Keratinocyte (primary cell): ENCODE measurements at regions not wholly inside any gene's neighbourhood (a gene's known extent, or its start where the extent isn't known, plus 50 kb on each side); places are given as distances from the start of the nearest gene placed in this dataset.

Experiments used
- DNase-seq: peaks from one replicate; pipeline ENCODE4 v3.0.0-alpha.2; 2011; ENCODE audit warnings: low read depth, missing footprints, low spot score
- FAIRE-seq: peaks from 2 replicates; lab custom pipeline; 2011; peaks lifted over from hg19 to GRCh38; lab: Jason Lieb, UNC
- H2AFZ ChIP-seq: 2 replicates; pipeline ENCODE4 v1.6.0; 2012; ENCODE audit warnings: low read length, control low read depth, inconsistent platforms; ENCODE audit not compliant: control insufficient read depth
- H3K27ac ChIP-seq: 2 replicates; pipeline ENCODE4 v1.5.1; 2011; ENCODE audit warnings: low read length; ENCODE audit not compliant: control insufficient read depth, insufficient read depth
- H3K27me3 ChIP-seq: 3 replicates; pipeline ENCODE4 v1.6.0; 2011; ENCODE audit warnings: low read length; ENCODE audit not compliant: control insufficient read depth, insufficient read depth; ENCODE audit errors: extremely low read depth
- H3K36me3 ChIP-seq, 2 experiments: 2 replicates in 1 of 2; 3 replicates in 1 of 2; pipeline ENCODE4 v1.5.1; 2011; ENCODE audit warnings: low read length in 2 of 2, mild to moderate bottlenecking in 1 of 2; ENCODE audit not compliant: control insufficient read depth in 2 of 2, insufficient read depth in 2 of 2; ENCODE audit errors: extremely low read depth in 1 of 2
- H3K4me1 ChIP-seq: 3 replicates; pipeline ENCODE4 v1.5.1; 2011; ENCODE audit warnings: low read length; ENCODE audit not compliant: control insufficient read depth, insufficient read depth; ENCODE audit errors: extremely low read depth
- H3K4me2 ChIP-seq: 3 replicates; pipeline ENCODE4 v1.6.0; 2011; ENCODE audit warnings: low read depth, low read length; ENCODE audit not compliant: control insufficient read depth, insufficient read depth; ENCODE audit errors: extremely low read depth
- H3K4me3 ChIP-seq, 3 experiments: fragments of 200-600 bp in 1 of 3; sonication (generic) in 1 of 3; 2 replicates in 2 of 3; 3 replicates in 1 of 3; pipeline ENCODE4 v1.5.1; 2011 to 2016; ENCODE audit warnings: low read length in 3 of 3, mild to moderate bottlenecking in 3 of 3, control low read depth in 2 of 3, inconsistent platforms in 1 of 3, low read depth in 1 of 3, mixed read lengths in 1 of 3, mixed run types in 1 of 3, moderate library complexity in 1 of 3; ENCODE audit not compliant: control insufficient read depth in 2 of 3, insufficient read depth in 2 of 3; ENCODE audit errors: extremely low read depth in 1 of 3
- H3K79me2 ChIP-seq: 2 replicates; pipeline ENCODE4 v1.6.0; 2012; ENCODE audit warnings: low read length; ENCODE audit not compliant: control insufficient read depth, insufficient read depth
- H3K9ac ChIP-seq: 3 replicates; pipeline ENCODE4 v1.6.0; 2011; ENCODE audit warnings: low read length; ENCODE audit not compliant: control insufficient read depth, insufficient read depth; ENCODE audit errors: extremely low read depth
- H3K9me1 ChIP-seq: 3 replicates; pipeline ENCODE4 v1.6.0; 2011; ENCODE audit warnings: low read length; ENCODE audit not compliant: control insufficient read depth, insufficient read depth; ENCODE audit errors: extremely low read depth
- H3K9me3 ChIP-seq: 2 replicates; pipeline ENCODE4 v1.5.1; 2012; ENCODE audit warnings: low read depth, low read length; ENCODE audit not compliant: control insufficient read depth
- H4K20me1 ChIP-seq: 3 replicates; pipeline ENCODE4 v1.6.0; 2011; ENCODE audit warnings: low read length; ENCODE audit not compliant: control insufficient read depth, insufficient read depth; ENCODE audit errors: extremely low read depth
- CTCF ChIP-seq, 3 experiments: IDR thresholded peaks in 1 of 3; conservative IDR thresholded peaks in 1 of 3; optimal IDR thresholded peaks in 1 of 3; 2 replicates in 2 of 3; 3 replicates in 1 of 3; pipeline versions ENCODE3 to v1.5.1; 2011; ENCODE audit warnings: low read length in 3 of 3, mild to moderate bottlenecking in 3 of 3, moderate library complexity in 2 of 3, control low read depth in 1 of 3, inconsistent platforms in 1 of 3; ENCODE audit not compliant: insufficient read depth in 2 of 3; ENCODE audit errors: extremely low read depth in 1 of 3
- EZH2 ChIP-seq: IDR thresholded peaks from one replicate; pipeline ENCODE4 v1.6.1; 2012; ENCODE audit warnings: inconsistent platforms, mild to moderate bottlenecking, low read length, moderate library complexity
- dilution Hi-C: fragments of 300-500 bp; cut with MboI; formaldehyde crosslinking; loops from one replicate; pipeline ENCODE4 v1.7.0; 2020; ENCODE audit warnings: low sequenced_read_pairs; ENCODE audit not compliant: extremely low pct_ligation_motif_present

- FAIRE-seq (no peak), DNase-seq (no peak)
- no peak overlapping the region for H3K9ac ChIP-seq
- no peak overlapping the region for H2AFZ ChIP-seq
- peaks cover 16% of the 10 kb centered on the region for H3K4me1 ChIP-seq
- H3K4me2 ChIP-seq, result no peak overlapping the region
- no peak overlapping the region for H3K27ac ChIP-seq
- no peaks in the 10 kb centered on the region for H3K9me3 ChIP-seq
- no peaks in the 10 kb centered on the region for H3K9me1 ChIP-seq
- no peak overlapping the region for H3K4me3 ChIP-seq
- dilution Hi-C loops, result no loop called here
- TF ChIP-seq EZH2 (no peak), CTCF (optimal IDR thresholded peaks at IDR 0.05 in 1 of 3, IDR thresholded peaks at IDR 0.05 in 1 of 3, conservative IDR thresholded peaks at IDR 0.05 in 1 of 3; ENCODE audit: extremely low read depth in 1 of 3, insufficient read depth in 2 of 3, low read length in 3 of 3) (no peak)
- no peaks in the 10 kb centered on the region for H3K79me2 ChIP-seq
- no peaks in the 10 kb centered on the region for H4K20me1 ChIP-seq
- H3K36me3 ChIP-seq, result no peaks in the 10 kb centered on the region
- H3K27me3 ChIP-seq, result no peaks in the 10 kb centered on the region
Observed at GRCh38 chr22:47738472-47739013, 976.1 kb downstream of the TBC1D22A start.

- no peak overlapping the region for H2AFZ ChIP-seq
- FAIRE-seq (peak; percentile 74), DNase-seq (peak; percentile 40)
- H3K9ac ChIP-seq, result no peak overlapping the region
- no peaks in the 10 kb centered on the region for H3K27me3 ChIP-seq
- no peak overlapping the region for H3K4me3 ChIP-seq
- no peaks in the 10 kb centered on the region for H3K9me3 ChIP-seq
- peaks cover 0 to 5% of the 10 kb centered on the region in 2 experiments for H3K36me3 ChIP-seq
- no peak overlapping the region for H3K4me2 ChIP-seq
- H3K27ac ChIP-seq, result peak overlapping the region; percentile 16
- TF ChIP-seq CTCF (optimal IDR thresholded peaks at IDR 0.05 in 1 of 3, IDR thresholded peaks at IDR 0.05 in 1 of 3, conservative IDR thresholded peaks at IDR 0.05 in 1 of 3; ENCODE audit: extremely low read depth in 1 of 3, insufficient read depth in 2 of 3, low read length in 3 of 3) (no peak), EZH2 (no peak)
- dilution Hi-C loops, result no loop called here
- H4K20me1 ChIP-seq, result no peaks in the 10 kb centered on the region
- no peaks in the 10 kb centered on the region for H3K79me2 ChIP-seq
- H3K9me1 ChIP-seq, result no peaks in the 10 kb centered on the region
- H3K4me1 ChIP-seq, result peaks cover 16% of the 10 kb centered on the region
Observed at GRCh38 chr22:47736186-47737034, 974.0 kb downstream of the TBC1D22A start.
